T-cell (primary cell): ENCODE measurements at regions not wholly inside any gene's neighbourhood (a gene's known extent, or its start where the extent isn't known, plus 50 kb on each side); places are given as distances from the start of the nearest gene placed in this dataset.

Source experiments
- ATAC-seq, 4 experiments: fragments of 200-7000 bp in 3 of 4; fragments of 150-1000 bp in 1 of 4; cut with Tn5 transposase; replicated peaks in 1 of 4; 1 replicate in 3 of 4; 2 replicates in 1 of 4; pipeline ENCODE4 v1.10.0; 2021; ENCODE audit warnings: moderate library complexity in 3 of 4, mild to moderate bottlenecking in 2 of 4, moderate number of reproducible peaks in 1 of 4
- CTCF ChIA-PET, 2 donors: fragments of 300-600 bp; sonication (Branson Sonifier 250); formaldehyde crosslinking; loops; one replicate each; lab custom pipeline; 2022; ENCODE audit warnings: antibody characterized with exemption in 2 of 2; lab: Charles Lee
- POLR2A ChIA-PET, 2 donors: fragments of 300-600 bp; sonication (Branson Sonifier 250); formaldehyde crosslinking; loops; one replicate each; lab custom pipeline; 2022; ENCODE audit warnings: antibody characterized with exemption in 2 of 2; lab: Charles Lee
- DNase-seq, 35 experiments: peaks; one replicate each; pipeline versions ENCODE4 v3.0.0 to v3.0.0-alpha.2; 2013 to 2023
- H3K27ac ChIP-seq: one replicate; pipeline ENCODE4 v1.5.1; 2013; ENCODE audit warnings: low read length
- H3K27me3 ChIP-seq, 2 experiments: replicated peaks in 1 of 2; 1 replicate in 1 of 2; 2 replicates in 1 of 2; pipeline versions ENCODE4 v1.6.1 to v1.7.0; 2013; ENCODE audit warnings: low read length in 1 of 2, mixed read lengths in 1 of 2; ENCODE audit not compliant: control insufficient read depth in 2 of 2, insufficient read depth in 2 of 2; ENCODE audit errors: extremely low read depth in 1 of 2
- H3K36me3 ChIP-seq, 2 donors: 1 replicate in 1 of 2; 2 replicates in 1 of 2; pipeline versions ENCODE4 v1.6.1 to v1.7.0; 2013; ENCODE audit warnings: low read length in 1 of 2; ENCODE audit not compliant: control insufficient read depth in 2 of 2, insufficient read depth in 1 of 2; ENCODE audit errors: extremely low read depth in 1 of 2
- H3K4me1 ChIP-seq, 2 experiments: 1 replicate in 1 of 2; 2 replicates in 1 of 2; pipeline versions ENCODE4 v1.6.1 to v1.7.0; 2013; ENCODE audit warnings: low read length in 2 of 2, mixed read lengths in 1 of 2; ENCODE audit not compliant: insufficient read depth in 2 of 2, control insufficient read depth in 1 of 2; ENCODE audit errors: extremely low read depth in 1 of 2
- H3K4me3 ChIP-seq, 2 donors: 1 replicate in 1 of 2; 2 replicates in 1 of 2; pipeline versions ENCODE4 v1.5.1 to v1.7.0; 2013; ENCODE audit warnings: mild to moderate bottlenecking in 2 of 2, low read length in 1 of 2, moderate library complexity in 1 of 2; ENCODE audit not compliant: control insufficient read depth in 1 of 2; ENCODE audit errors: extremely low read depth in 1 of 2
- H3K9me3 ChIP-seq: 2 replicates; pipeline ENCODE4 v1.7.0; 2013
- H3K27ac Mint-ChIP-seq, 2 donors: one replicate each; pipeline ENCODE4 v1.8.0; 2020 to 2021; ENCODE audit warnings: mild to moderate bottlenecking in 2 of 2, mixed read lengths in 2 of 2
- H3K27me3 Mint-ChIP-seq, 2 donors: one replicate each; pipeline ENCODE4 v1.8.0; 2021 to 2022; ENCODE audit warnings: mixed read lengths in 2 of 2
- H3K36me3 Mint-ChIP-seq: one replicate; pipeline ENCODE4 v1.8.0; 2021; ENCODE audit warnings: mixed read lengths
- H3K4me1 Mint-ChIP-seq, 3 donors: one replicate each; pipeline ENCODE4 v1.8.0; 2020 to 2022; ENCODE audit warnings: mixed read lengths in 3 of 3, mild to moderate bottlenecking in 1 of 3
- H3K4me3 Mint-ChIP-seq, 3 donors: one replicate each; pipeline ENCODE4 v1.8.0; 2020 to 2022; ENCODE audit warnings: mild to moderate bottlenecking in 3 of 3, mixed read lengths in 3 of 3, moderate library complexity in 3 of 3
- H3K9me3 Mint-ChIP-seq, 3 donors: one replicate each; pipeline ENCODE4 v1.8.0; 2020 to 2022; ENCODE audit warnings: mixed read lengths in 3 of 3
- WGBS: methylation state at CpG from one replicate; pipeline ENCODE4 v1.1.5; 2013; ENCODE audit warnings: missing lambda C conversion rate; ENCODE audit not compliant: insufficient coverage; 5-methylcytosine and 5-hydroxymethylcytosine counted together

DNA sequence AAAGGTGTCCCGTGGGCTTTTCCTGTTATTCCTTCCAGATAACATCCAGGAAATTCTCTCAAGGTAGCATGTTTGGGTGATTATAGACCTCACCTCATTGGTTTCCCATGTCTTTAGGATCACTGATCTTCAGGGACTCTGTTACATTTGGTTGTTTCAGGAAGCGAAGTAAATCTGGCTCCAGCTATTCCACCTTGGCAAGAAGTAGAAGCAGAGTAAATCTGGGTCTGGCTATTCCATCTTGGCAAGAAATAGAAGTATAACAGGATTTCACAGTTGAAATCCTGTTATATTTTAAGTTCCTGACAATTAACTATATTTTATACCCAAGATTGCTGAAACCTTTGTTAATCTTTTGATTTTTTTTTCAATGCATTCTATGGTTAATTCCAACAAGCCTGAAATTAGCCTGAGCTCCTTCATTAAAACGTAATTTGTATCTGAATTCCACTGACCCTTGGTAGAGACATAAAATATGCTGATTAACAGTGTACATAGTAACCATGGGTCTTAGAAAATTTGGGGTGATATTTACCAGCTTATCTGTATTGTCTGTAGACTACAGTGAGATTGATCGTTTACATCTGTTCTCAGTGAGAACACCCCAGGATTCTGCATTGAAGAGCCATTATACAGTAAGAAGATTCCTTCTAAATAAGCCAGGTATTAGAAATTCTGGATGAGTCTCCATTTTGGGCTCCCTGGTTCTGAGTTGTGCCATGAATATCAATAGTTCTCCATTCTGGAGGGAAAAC lies 267.6 kb upstream of the SLITRK6 start:
- no peaks in the 10 kb centered on the region for H3K9me3 ChIP-seq
- DNase-seq (no peak), ATAC-seq (no peak)
- 60% methylated on average over 1 of the region's 4 CpGs for WGBS
- ChIA-PET POLR2A (no interaction called here), CTCF (no interaction called here)
- H3K27ac Mint-ChIP-seq = no peak overlapping the region
- H3K9me3 Mint-ChIP-seq = peaks cover 5 to 23% (median 16%) of the 10 kb centered on the region in 3 donors
- H3K27ac ChIP-seq = no peak overlapping the region
- no peaks in the 10 kb centered on the region for H3K27me3 ChIP-seq
- H3K4me1 ChIP-seq = no peaks in the 10 kb centered on the region
- no peak overlapping the region for H3K4me3 Mint-ChIP-seq
- H3K27me3 Mint-ChIP-seq = no peaks in the 10 kb centered on the region
- H3K4me1 Mint-ChIP-seq = no peaks in the 10 kb centered on the region
- no peak overlapping the region for H3K4me3 ChIP-seq
- H3K36me3 Mint-ChIP-seq = no peaks in the 10 kb centered on the region
- H3K36me3 ChIP-seq = no peaks in the 10 kb centered on the region

DNA sequence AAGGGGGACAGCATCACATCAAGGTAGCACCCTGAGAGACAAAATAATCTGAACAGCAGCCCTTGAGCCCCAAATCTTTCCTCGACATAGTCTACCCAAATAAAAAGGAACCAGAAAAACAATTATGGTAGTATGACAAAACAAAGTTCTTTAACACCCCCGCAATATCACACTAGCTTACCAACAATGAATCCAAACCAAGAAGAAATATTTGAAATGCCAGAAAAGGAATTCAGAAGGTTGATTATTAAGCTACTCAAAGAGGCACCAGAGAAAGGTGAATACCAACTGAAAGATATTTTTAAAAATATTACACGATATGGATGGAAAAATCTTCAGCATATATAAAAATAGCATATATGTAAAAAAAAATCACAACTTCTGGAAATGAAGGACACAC lies 252.9 kb upstream of the SLITRK6 start:
- no peaks in the 10 kb centered on the region for H3K9me3 ChIP-seq
- Mint-ChIP-seq H3K9me3 (peaks cover 10 to 29% (median 28%) of the 10 kb centered on the region in 3 donors), H3K4me3 (no peak overlapping the region), H3K27me3 (no peaks in the 10 kb centered on the region), H3K27ac (no peak overlapping the region), H3K4me1 (no peaks in the 10 kb centered on the region), H3K36me3 (no peaks in the 10 kb centered on the region)
- no peak overlapping the region for H3K4me3 ChIP-seq
- ATAC-seq (no peak), DNase-seq (no peak)
- no peaks in the 10 kb centered on the region for H3K27me3 ChIP-seq
- no peak overlapping the region for H3K27ac ChIP-seq
- no CpG with 5 or more reads among the region's 3 CpGs for WGBS
- POLR2A ChIA-PET = no interaction called here
- H3K4me1 ChIP-seq = no peaks in the 10 kb centered on the region
- H3K36me3 ChIP-seq = no peaks in the 10 kb centered on the region
- CTCF ChIA-PET = no interaction called here

DNA sequence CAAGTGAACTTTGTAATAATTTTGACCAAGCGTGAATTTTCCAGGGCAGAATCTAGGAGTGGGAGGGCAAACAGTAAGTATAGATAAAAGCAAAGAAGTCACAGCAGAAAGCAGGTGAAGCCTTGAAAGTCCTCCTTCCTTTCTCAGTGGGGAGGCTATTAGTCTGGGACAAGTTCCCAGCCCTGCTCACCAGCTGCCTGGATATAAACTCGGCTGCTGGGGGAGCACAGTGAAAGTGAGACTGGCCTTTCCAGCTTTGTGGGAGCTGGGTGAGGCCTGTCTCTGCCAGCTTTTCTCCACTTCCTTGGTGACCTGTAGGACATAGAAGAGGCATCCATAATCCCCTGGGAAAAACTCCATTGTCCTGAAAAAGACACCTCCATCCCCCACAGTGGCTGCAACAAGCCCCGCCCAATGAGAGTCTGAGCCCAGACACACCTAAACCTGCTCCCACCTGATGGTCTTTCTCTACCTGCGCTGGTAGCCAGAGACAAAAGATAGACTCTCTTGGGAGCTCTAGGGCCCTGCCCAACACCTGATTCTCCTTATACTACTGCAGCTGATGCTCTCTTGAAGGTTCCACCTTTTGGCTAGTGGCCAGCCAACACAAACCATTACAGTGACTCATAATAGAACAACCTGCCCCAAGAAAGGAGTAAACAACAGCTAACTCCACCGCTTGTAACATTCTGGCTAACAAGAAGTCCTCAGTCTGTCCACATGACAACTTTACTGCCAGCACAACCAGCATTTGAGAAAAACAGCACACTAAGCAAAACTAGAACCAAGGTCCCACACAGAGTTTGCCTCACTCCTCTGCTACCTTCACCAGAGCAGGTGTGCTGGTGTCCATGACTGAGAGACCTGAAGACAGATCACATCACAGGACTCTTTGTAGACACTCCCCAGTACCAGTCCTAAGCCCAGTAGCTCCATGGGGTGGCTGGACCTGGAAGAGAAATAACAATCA lies 252.2 kb upstream of the SLITRK6 start:
- H3K27me3 Mint-ChIP-seq = no peaks in the 10 kb centered on the region
- ChIA-PET CTCF (no interaction called here), POLR2A (no interaction called here)
- H3K36me3 Mint-ChIP-seq = no peaks in the 10 kb centered on the region
- ATAC-seq (no peak), DNase-seq (no peak)
- no peak overlapping the region for H3K27ac ChIP-seq
- H3K4me1 Mint-ChIP-seq = no peaks in the 10 kb centered on the region
- H3K36me3 ChIP-seq = no peaks in the 10 kb centered on the region
- H3K9me3 ChIP-seq = no peaks in the 10 kb centered on the region
- no peak overlapping the region for H3K27ac Mint-ChIP-seq
- WGBS = 77% methylated on average over 3 of the region's 5 CpGs
- H3K4me3 ChIP-seq = no peak overlapping the region
- H3K9me3 Mint-ChIP-seq = peaks cover 10 to 29% (median 28%) of the 10 kb centered on the region in 3 donors
- no peak overlapping the region for H3K4me3 Mint-ChIP-seq
- H3K27me3 ChIP-seq = no peaks in the 10 kb centered on the region
- no peaks in the 10 kb centered on the region for H3K4me1 ChIP-seq

DNA sequence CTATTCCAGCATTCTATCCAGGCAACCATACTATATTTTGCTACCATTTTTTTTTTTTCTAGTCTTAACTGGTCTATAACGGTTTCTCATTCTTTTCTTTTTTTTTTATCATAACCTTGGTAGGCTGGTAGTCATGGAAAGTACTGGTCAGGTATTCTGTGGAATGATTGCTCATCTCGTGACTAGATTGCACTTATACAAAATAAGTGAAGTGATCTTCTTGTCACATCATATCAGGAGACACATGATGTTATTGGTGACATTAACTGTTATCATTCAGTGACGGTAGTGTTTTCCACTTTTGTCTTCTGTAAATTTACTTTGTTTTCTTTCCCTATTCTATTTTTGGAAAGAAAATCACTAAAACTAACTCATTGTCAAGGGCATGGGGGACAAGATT lies 239.3 kb upstream of the SLITRK6 start:
- Histone ChIP-seq H3K36me3 (no peaks in the 10 kb centered on the region), H3K27ac (no peak overlapping the region), H3K4me3 (no peak overlapping the region), H3K9me3 (peaks cover 3% of the 10 kb centered on the region), H3K4me1 (no peaks in the 10 kb centered on the region), H3K27me3 (no peaks in the 10 kb centered on the region)
- no CpG with 5 or more reads among the region's 3 CpGs for WGBS
- ATAC-seq (no peak), DNase-seq (no peak)
- Mint-ChIP-seq H3K4me3 (no peak overlapping the region), H3K9me3 (peaks cover 4 to 12% (median 12%) of the 10 kb centered on the region in 3 donors), H3K36me3 (no peaks in the 10 kb centered on the region), H3K4me1 (no peaks in the 10 kb centered on the region), H3K27me3 (no peaks in the 10 kb centered on the region), H3K27ac (no peak overlapping the region)
- ChIA-PET CTCF (no interaction called here), POLR2A (no interaction called here)

DNA sequence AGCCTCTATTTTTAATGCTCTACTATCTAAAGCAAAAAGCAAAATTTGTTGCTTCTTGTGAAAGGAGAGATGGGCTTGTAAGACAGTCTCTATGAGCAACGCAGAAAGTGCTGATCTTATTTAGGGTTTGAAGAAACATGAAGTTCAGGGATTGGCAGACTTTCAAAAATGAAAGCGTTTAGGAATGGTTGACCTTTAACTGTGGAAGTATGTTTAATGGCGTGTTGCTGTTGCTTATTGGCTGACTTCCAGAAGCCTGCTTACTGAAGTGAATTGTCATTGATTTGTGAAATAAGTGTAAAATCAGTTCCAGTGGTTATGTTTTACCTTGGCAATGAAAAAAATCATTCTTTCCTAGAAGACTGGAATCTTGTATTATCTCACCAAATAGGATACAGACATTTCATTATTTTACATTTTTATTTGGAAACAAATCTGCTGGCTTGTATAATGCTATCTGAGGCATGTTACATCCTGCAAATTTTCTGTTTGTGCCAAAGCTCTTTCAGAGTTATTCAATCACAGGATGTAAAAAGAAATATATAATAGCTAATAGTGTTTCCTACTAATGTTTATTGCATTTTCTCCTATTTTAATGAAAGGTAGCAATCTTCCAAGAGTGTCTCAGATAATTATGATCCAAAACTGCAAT lies 221.3 kb upstream of the SLITRK6 start:
- Mint-ChIP-seq H3K4me1 (no peaks in the 10 kb centered on the region), H3K4me3 (no peak overlapping the region), H3K36me3 (no peaks in the 10 kb centered on the region), H3K27me3 (no peaks in the 10 kb centered on the region), H3K27ac (no peak overlapping the region), H3K9me3 (peaks cover 5 to 17% (median 7%) of the 10 kb centered on the region in 3 donors)
- Histone ChIP-seq H3K9me3 (no peaks in the 10 kb centered on the region), H3K4me3 (no peak overlapping the region), H3K27ac (no peak overlapping the region), H3K27me3 (no peaks in the 10 kb centered on the region), H3K36me3 (no peaks in the 10 kb centered on the region), H3K4me1 (no peaks in the 10 kb centered on the region)
- ATAC-seq (no peak), DNase-seq (no peak)
- ChIA-PET POLR2A (no interaction called here), CTCF (no interaction called here)
- 96% methylated on average over 2 of the region's 3 CpGs for WGBS

DNA sequence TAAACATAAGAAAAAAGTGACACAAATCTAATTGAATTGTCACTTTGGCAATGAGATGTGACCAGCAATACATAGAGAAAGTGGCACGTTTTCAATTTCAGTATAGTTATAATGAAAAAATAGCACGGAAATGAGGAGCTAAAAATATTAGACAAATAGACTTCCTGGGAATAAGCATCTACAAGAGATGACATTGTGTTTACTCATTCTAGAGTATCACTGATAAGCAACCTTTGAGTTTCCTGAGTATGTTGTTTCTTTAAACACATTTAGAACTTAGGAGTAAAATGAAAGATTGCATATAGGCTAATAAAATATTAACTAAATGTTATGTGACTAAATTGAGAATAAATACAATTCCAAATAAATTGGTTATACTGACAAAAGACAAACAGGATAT lies 207.1 kb upstream of the SLITRK6 start:
- ATAC-seq (no peak), DNase-seq (no peak)
- no peaks in the 10 kb centered on the region for H3K27me3 ChIP-seq
- no peaks in the 10 kb centered on the region for H3K36me3 ChIP-seq
- no peak overlapping the region for H3K27ac ChIP-seq
- Mint-ChIP-seq H3K4me3 (no peak overlapping the region), H3K36me3 (no peaks in the 10 kb centered on the region), H3K9me3 (peaks cover 0 to 11% (median 2%) of the 10 kb centered on the region in 3 donors), H3K27me3 (no peaks in the 10 kb centered on the region), H3K27ac (no peak overlapping the region), H3K4me1 (no peaks in the 10 kb centered on the region)
- no peaks in the 10 kb centered on the region for H3K4me1 ChIP-seq
- CTCF ChIA-PET = no interaction called here
- H3K4me3 ChIP-seq = no peak overlapping the region
- no CpG with 5 or more reads among the region's 2 CpGs for WGBS
- H3K9me3 ChIP-seq = no peaks in the 10 kb centered on the region
- POLR2A ChIA-PET = no interaction called here
